ENCODE measurements at regions not wholly inside any gene's neighbourhood (a gene's known extent, or its start where the extent isn't known, plus 50 kb on each side); places are given as distances from the start of the nearest gene placed in this dataset.

DNA sequence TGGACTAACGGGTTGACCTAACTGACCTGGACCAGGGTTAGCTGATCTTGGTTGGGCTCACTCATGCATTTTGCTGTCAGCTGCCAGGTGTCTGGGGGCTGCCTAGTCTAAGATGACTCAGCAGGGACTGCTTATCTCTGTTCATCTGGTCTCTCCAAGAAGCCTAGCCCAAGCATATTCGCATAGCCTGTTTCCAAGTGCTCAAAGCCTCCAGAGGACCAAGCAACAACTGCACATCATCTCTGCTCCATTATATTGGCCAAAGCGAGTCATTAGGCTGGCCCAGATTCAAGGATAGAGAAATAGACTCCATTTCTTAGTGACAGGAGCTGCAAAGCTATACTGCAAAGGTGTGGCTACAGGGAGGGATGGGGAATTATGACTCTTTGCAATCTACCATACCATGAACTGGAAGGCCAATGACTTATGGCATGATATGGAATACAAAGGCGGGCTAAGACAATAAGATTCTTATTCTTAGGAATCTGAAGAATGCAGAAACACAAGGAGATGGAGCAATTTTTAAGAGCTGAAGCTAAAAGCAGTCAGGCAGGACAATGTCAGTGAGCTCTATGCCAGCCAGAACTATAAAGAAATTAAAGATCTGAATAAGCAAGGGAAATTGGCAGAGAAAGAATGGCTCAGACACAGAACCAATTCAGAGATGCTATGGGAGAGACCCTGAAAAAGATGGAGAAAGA, 194.6 kb upstream of the FSCB start:
- no peak overlapping the region for H3K4me3 ChIP-seq (replicated peaks in 1 of 2; ENCODE audit: low read depth in 2 of 2, low read length in 2 of 2)
- TF ChIP-seq, protein P1, sequence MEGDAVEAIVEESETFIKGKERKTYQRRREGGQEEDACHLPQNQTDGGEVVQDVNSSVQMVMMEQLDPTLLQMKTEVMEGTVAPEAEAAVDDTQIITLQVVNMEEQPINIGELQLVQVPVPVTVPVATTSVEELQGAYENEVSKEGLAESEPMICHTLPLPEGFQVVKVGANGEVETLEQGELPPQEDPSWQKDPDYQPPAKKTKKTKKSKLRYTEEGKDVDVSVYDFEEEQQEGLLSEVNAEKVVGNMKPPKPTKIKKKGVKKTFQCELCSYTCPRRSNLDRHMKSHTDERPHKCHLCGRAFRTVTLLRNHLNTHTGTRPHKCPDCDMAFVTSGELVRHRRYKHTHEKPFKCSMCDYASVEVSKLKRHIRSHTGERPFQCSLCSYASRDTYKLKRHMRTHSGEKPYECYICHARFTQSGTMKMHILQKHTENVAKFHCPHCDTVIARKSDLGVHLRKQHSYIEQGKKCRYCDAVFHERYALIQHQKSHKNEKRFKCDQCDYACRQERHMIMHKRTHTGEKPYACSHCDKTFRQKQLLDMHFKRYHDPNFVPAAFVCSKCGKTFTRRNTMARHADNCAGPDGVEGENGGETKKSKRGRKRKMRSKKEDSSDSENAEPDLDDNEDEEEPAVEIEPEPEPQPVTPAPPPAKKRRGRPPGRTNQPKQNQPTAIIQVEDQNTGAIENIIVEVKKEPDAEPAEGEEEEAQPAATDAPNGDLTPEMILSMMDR (IDR thresholded peaks at IDR 0.05; ENCODE audit: low read depth, low read length), result no peak
- DNase-seq (ENCODE audit: low read depth in 2 of 2), result peak; percentile 0 to 5

GRCh38 chr14:44700694-44701093, 193.6 kb upstream of the FSCB start:
- TF ChIP-seq, protein P1 (IDR thresholded peaks at IDR 0.05; ENCODE audit: low read depth, low read length), result no peak
- H3K4me3 ChIP-seq (replicated peaks in 1 of 2; ENCODE audit: low read depth in 2 of 2, low read length in 2 of 2), result no peak overlapping the region
- no peak for DNase-seq (ENCODE audit: low read depth in 2 of 2)

GRCh38 chr14:44700184-44700583, 193.1 kb upstream of the FSCB start:
- DNase-seq (ENCODE audit: low read depth in 2 of 2), result peak; percentile 6 to 25
- H3K4me3 ChIP-seq (replicated peaks in 1 of 2; ENCODE audit: low read depth in 2 of 2, low read length in 2 of 2), result no peak overlapping the region
- TF ChIP-seq, protein P1 (IDR thresholded peaks at IDR 0.05; ENCODE audit: low read depth, low read length), result no peak

- DNase-seq (ENCODE audit: low read depth in 2 of 2), result no peak
- no peak overlapping the region for H3K4me3 ChIP-seq (replicated peaks in 1 of 2; ENCODE audit: low read depth in 2 of 2, low read length in 2 of 2)
- TF ChIP-seq, protein P1 (IDR thresholded peaks at IDR 0.05; ENCODE audit: low read depth, low read length), result no peak
Measured at GRCh38 chr14:44699391-44699790, 192.3 kb upstream of the FSCB start.

- no peak overlapping the region for H3K4me3 ChIP-seq (replicated peaks in 1 of 2; ENCODE audit: low read depth in 2 of 2, low read length in 2 of 2)
- TF ChIP-seq, protein P1 (IDR thresholded peaks at IDR 0.05; ENCODE audit: low read depth, low read length), result no peak
- DNase-seq (ENCODE audit: low read depth in 2 of 2), result no peak
Measured at GRCh38 chr14:44669496-44669895, 162.4 kb upstream of the FSCB start.

- no peak overlapping the region for H3K4me3 ChIP-seq (replicated peaks in 1 of 2; ENCODE audit: low read depth in 2 of 2, low read length in 2 of 2)
- no peak for DNase-seq (ENCODE audit: low read depth in 2 of 2)
- TF ChIP-seq, protein P1 (IDR thresholded peaks at IDR 0.05; ENCODE audit: low read depth, low read length), result no peak
Measured at GRCh38 chr14:44663136-44663535, 156.1 kb upstream of the FSCB start.

Data from cardiac fibroblast (primary cell).